Activated CD4-positive, alpha-beta T cell treated with anti-CD3 and anti-CD28 coated beads, Interleukin-2, amount 50 U/mL, for 16 hours (primary cell): ENCODE measurements at regions not wholly inside any gene's neighbourhood (a gene's known extent, or its start where the extent isn't known, plus 50 kb on each side); places are given as distances from the start of the nearest gene placed in this dataset.

Source experiments
- DNase-seq: peaks from one replicate; pipeline ENCODE4 v3.0.0-alpha.2; 2020

- DNase-seq = peak; percentile 83
Measured at GRCh38 chr13:33723772-33724435, 94.0 kb upstream of the RFC3 start.

- no peak for DNase-seq
Measured at GRCh38 chr13:33725340-33725739, 92.6 kb upstream of the RFC3 start.

DNA sequence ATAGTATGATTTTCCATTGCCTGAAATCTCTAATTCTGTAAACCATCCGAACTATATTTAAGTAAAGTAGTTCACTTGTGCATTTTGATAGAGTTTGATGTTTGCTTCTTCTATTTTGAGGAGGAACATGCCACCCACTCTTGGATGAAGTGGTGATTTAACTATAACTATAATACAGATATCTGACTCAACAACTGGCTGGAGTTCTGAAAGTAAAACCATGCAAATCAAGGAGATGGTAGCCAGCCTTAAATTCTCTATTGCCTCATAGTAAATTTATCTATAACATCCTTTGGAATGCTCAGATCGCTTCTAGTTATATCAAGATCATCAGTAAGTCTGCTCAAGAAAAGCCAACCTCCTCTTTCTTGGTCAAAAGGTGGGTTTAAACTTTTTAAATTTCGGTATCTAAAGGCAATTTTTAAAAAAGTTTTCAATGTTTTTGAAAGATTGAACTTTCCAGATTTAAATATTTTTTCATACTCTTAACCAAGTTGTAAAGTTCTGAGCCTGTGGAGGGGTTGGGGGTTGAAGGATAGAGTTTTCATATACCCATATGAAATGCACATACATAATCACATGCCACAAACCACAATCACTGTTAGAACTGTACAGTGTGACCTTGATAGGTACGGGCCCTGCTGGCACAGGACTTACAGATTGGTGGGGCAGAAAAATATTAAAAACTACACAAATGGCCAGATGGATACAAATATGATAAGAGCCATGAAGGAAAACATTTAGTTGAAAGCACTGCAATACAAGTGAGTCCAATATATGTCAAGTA, 90.5 kb upstream of the RFC3 start:
- no peak for DNase-seq

DNA sequence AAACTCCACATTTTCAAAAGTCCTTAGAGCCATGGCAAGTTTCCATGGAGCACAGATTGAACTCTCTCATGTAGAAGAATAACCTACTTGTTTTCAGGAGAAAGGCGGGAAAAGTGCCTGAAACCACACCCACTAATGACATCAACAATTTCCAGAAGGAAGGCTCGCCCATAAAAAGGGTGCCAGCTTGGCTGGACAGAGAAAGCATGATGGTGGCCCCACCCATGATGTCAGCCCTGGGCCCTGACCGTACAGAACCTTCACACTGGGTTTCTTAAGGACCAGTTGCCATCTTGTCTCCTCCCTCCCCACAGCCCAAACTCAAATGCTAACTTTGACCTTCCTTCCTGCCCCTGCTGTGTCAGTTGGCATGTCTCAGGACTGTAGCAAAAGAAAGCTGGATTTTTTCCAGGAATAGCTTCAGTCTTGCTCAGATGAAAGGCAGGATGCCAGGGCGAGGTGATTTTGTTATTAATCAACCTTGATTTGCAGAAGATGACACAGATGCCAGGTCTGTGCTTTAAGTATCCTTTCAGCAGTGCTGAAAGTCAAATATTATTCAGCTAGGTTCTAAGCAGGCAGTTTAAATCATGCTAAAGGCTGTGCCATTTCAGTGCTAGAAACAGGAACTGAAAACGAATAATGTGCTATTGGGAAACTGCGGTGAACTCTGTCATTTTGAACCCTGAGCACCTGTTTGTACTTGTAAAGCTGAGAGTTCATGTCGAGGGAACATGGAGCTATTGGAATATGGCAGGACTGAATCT, 89.5 kb upstream of the RFC3 start:
- peak; percentile 43 for DNase-seq

DNA sequence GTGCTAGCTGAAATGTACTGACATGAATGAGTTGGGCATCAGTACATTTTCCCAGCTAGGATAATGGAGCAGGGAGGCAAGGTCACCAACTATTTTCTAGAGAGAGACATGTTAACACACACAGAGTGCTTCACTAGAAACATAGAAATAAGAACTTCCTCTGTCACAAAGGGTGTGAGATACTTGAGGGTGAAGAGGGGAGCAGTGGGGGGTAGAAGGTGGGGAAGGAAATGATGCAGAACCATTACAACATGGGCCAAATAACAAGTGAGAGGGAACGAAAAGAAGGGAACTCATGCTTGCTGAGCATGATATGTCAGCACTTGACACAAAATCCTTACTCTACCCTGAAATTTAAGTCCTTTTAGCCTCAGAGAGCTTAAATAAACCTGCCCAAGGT, 87.8 kb upstream of the RFC3 start:
- DNase-seq = no peak

- DNase-seq = no peak
Measured at GRCh38 chr13:33730619-33731018, 87.3 kb upstream of the RFC3 start.

- DNase-seq = no peak
Measured at GRCh38 chr13:33735276-33735675, 82.7 kb upstream of the RFC3 start.

GRCh38 chr13:33739254-33739653, 78.7 kb upstream of the RFC3 start:
- no peak for DNase-seq

DNA sequence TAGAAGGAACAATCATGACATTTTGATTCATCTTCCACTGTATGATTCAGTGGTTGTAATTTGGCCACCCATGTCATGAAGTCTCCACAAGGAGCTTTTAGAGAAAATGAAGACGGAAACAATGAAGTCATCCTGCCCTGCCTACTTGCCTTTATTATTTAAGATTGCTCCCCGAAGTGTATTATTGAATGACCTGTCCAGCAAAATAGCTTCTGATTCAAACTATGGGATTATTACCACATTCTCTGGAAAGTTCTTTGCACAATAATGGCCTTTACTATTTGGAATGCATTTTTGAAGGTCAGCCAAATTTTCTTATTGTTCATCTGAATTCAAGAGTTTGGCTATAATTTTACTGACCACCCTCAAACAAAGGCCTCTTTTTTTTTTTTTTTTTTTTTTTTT, 77.8 kb upstream of the RFC3 start:
- no peak for DNase-seq

DNA sequence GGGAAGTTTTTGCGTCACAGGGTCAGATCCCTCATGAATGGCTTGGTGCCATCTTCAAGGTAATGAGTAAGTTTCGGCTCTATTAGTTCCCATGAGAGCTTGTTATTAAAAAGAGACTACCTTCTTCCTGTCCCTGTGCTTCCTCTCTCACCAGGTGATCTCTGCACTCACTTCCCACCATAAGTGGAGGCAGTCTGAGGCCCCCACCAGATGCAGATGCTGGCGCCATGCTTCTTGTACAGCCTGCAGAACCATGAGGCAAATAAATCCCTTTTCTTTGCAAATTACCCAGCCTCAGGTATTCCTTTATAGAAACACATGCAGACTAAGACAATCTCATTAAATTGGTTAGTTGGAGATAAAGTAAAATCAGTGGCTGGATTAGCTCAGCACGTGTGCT, 75.6 kb upstream of the RFC3 start:
- no peak for DNase-seq

DNA sequence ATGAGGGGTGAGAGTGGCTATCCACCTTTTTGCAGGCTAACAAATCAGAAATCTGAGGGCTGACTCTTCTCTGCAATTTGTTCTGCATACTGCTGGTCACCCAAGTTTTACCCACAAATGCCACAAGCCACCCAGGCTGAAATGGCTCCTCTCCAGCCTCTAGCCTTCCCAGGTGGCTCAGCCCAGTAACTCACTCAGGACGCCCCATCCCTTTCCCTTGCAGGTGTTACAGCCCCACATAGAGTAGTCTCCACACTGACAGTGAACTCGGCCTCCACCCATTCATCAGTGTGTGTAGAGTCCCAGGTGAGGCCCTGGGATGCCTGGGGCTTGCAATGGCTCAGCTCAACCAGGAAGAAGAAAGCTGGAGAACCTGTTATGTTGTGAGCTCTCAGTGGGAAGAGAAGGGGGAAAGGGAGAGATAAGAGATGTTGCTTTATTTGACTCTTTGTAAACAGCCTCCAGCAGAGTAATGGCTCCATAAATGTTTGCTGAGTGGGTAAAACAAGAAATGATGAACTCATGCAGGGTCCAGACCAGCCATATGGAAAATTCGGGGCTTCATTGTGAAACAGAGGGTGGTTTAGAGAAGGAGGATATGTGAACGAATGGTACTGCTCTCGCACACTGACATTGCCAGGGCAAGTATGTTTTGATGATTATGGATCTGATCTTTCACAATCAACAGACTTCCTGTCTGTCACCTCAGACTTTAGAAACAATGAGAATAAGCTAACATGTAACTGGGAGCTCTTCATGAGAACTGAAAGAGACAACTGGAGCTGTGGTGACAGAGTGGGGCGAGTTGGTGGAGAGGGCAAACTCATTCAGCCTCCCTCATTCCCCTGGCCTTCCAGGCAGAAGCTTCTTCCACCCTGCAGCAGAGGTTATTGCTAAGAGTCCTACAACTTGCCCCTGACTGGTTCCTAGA, 74.2 kb upstream of the RFC3 start:
- peak; percentile 48 for DNase-seq

DNA sequence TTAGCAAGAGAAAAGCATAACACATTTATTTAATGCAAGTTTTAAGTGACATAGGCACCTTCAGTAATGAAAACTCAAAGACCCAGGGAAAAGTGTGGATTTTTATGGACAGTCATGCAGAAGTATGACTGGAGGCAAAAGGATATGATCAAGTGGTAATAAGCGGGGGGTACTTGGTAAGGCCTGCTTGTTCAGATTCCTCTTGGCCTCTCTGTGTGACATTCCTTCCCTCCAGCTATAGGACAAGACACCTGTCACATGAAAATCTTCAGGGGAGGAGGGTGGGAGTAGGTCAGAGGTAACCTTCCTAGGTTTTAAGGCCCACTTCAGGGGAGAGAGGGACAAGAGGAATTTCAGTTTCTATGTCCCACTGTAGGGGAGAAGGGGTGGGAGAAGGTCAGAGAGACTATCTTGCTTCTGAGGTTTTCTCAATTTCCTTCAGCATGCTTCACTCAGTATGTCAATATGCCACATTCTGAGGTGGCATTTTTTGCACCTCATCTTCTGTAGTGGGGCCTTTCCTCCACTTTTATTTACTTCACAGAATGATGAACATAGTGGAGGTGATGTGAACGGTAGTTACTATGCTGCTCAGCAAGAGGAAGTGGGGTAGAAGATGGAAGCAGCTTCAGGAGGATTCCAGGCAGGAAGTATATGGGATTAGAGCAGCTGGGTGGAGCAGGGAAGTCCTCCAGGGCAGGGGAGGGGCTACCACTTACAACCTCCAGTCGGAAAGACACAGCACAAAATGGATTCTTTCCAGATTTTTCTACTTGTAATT, 73.2 kb upstream of the RFC3 start:
- no peak for DNase-seq

DNA sequence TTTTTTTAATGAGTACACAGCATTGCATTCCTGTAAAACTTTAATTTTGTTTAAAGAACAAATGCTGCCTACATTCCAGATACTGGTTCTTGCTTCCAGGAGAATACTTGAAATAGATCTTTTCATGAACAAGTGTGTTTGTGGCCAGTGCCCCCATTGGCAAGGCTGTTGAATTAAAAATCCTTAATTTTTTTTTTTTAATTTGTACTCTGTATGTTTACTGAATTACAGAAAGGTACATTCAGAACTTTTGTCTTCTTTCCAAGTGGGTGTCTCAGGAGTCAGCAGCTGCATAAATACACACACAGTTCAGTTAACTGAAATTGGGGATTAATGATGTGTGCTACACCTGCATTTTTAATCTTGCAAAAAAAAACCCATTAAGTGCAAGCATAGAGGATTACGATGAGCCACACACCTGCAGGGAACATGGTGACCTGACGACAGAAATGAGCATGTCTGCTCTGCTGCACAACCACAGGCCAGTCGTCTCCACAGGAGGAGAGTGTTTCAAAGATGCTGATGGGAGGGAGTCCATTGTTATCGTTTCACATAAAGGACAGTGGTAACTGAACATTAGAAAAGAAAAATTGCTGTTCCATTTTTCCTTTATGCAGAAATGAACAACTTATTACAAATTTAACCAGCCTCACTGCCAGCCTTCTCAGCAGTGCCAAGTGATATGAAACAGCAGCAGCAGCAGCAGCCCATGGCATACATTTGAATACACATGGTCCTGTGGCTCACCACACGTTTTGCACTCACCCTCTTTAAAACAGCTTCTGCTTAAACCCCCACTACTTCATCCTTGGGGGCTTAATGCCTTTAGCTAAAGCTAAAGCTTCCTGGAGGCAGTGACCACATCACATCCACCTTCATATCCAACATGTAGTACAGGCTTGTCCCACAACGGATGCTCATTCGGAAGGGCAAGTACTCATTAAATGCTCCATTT, 72.3 kb upstream of the RFC3 start:
- DNase-seq = no peak

DNA sequence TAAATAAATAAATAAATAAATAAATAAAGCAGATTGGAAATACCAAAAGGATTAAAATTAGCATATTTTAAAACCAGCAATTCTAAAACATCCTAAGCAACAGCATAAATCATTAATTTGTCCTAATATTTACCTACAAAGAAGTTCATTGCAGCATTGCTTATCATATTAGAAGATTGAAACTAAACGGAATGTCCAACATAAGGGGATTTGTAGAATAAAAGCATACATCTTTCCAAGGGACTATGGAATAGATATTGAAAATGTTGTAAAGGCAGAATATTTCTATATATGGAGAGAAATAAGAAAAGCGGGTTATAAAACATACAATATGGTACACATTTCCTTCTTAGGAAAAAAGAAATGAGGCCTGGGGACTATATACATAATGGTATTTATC, 71.1 kb upstream of the RFC3 start:
- no peak for DNase-seq

DNA sequence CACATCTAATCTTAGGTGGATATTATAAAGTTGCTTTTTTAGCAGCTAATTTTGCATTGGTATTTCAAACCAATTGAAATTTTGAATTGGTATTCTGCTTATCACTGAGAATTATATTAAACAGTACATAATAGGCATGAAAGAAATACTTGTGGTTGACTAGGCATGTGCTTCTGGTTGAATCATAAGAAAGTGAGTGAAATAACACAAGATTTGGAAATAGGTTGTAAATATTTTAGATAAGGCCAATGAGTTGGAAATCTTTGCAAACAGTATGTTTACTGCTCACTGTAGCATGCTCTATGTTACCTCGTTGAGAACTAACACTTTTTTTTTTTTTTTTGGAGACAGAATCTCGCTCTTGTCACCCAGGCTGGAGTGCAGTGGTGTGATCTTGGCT, 66.8 kb upstream of the RFC3 start:
- DNase-seq = no peak

GRCh38 chr13:33752094-33752493, 65.9 kb upstream of the RFC3 start:
- DNase-seq = no peak

- DNase-seq = no peak
Measured at GRCh38 chr13:33752597-33752996, 65.4 kb upstream of the RFC3 start.

DNA sequence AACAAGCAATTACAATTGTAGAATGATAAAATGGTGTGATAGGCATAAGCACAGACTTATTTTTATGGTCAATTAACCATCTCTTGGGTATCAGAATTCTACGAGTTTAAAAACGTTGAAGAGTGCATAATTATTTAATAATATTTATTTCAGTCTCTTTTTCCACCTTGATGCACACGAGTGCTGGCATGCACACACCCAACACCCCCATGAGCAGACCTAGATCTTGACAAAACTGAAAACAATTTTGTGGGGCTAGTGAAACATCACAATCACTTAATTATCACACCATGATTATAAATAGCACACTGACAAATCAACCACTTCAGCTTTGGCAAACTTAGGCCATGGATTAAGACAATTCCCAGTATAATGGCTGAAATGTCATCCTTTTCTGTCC, 61.0 kb upstream of the RFC3 start:
- no peak for DNase-seq

DNA sequence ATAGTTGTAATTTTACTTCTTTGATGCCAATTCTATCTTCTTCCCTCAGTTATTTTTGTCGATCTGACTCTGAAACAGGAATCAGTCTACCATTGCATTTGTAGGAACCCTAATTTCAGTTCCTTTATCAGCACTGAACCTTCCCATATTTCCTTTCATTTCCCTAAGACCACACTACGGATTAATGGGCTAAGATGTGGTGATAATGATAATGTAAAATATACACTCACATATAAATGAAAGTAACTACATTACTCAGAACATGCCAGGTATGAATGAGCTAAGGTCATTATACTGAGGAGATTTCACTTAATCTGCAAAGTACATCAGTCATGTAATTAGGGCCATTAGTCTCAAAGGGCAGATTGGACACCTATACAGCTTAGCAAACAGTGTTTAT, 60.2 kb upstream of the RFC3 start:
- DNase-seq = no peak

- no peak for DNase-seq
Measured at GRCh38 chr13:33758113-33758512, 59.8 kb upstream of the RFC3 start.

- no peak for DNase-seq
Measured at GRCh38 chr13:33761740-33762139, 56.2 kb upstream of the RFC3 start.
